ENCODE measurements at regions not wholly inside any gene's neighbourhood (a gene's known extent, or its start where the extent isn't known, plus 50 kb on each side); places are given as distances from the start of the nearest gene placed in this dataset.

- DNase-seq (ENCODE audit: low spot score): no peak
- no peak overlapping the region for H3K4me3 ChIP-seq
- TF ChIP-seq CTCF (IDR thresholded peaks at IDR 0.05): no peak
- TF ChIP-seq POLR2A (IDR thresholded peaks at IDR 0.05): no peak
- no peak for TF ChIP-seq POLR2AphosphoS5 (IDR thresholded peaks at IDR 0.05)
- H3K36me3 ChIP-seq: no peaks in the 10 kb centered on the region
- 55% methylated on average over 7 of the region's 7 CpGs for WGBS
- no peaks in the 10 kb centered on the region for H3K9me3 ChIP-seq
- H3K27ac ChIP-seq: no peak overlapping the region
- intact Hi-C loops (cut with DNase I): no loop called here
- H3K4me1 ChIP-seq (replicated peaks): no peaks in the 10 kb centered on the region
- H3K27me3 ChIP-seq (replicated peaks; ENCODE audit: insufficient read depth): no peaks in the 10 kb centered on the region
These were observed 129.5 kb upstream of the E2F8 start for GRCh38 chr11:19370100-19370861.

- no peak for TF ChIP-seq POLR2AphosphoS5 (IDR thresholded peaks at IDR 0.05)
- TF ChIP-seq CTCF (IDR thresholded peaks at IDR 0.05): no peak
- no peak for TF ChIP-seq POLR2A (IDR thresholded peaks at IDR 0.05)
- Histone ChIP-seq H3K36me3 (no peaks in the 10 kb centered on the region), H3K27me3 (replicated peaks; ENCODE audit: insufficient read depth) (no peaks in the 10 kb centered on the region), H3K4me1 (replicated peaks) (no peaks in the 10 kb centered on the region), H3K27ac (no peak overlapping the region), H3K4me3 (no peak overlapping the region), H3K9me3 (no peaks in the 10 kb centered on the region)
- WGBS: 70% methylated on average over 6 of the region's 6 CpGs
- no peak for DNase-seq (ENCODE audit: low spot score)
- intact Hi-C loops (cut with DNase I): no loop called here
These were observed 128.1 kb upstream of the E2F8 start for GRCh38 chr11:19368726-19369375.

GRCh38 chr11:19366992-19367709, 126.4 kb upstream of the E2F8 start:
- no peaks in the 10 kb centered on the region for H3K36me3 ChIP-seq
- no peak overlapping the region for H3K4me3 ChIP-seq
- peak overlapping the region in 1 of 2 donors; percentile 30 for H3K27ac ChIP-seq
- DNase-seq (ENCODE audit: low spot score): no peak
- intact Hi-C loops (cut with DNase I): no loop called here
- no peaks in the 10 kb centered on the region for H3K4me1 ChIP-seq (replicated peaks)
- TF ChIP-seq POLR2A (IDR thresholded peaks at IDR 0.05) (no peak), POLR2AphosphoS5 (IDR thresholded peaks at IDR 0.05) (no peak), CTCF (IDR thresholded peaks at IDR 0.05) (no peak)
- no peaks in the 10 kb centered on the region for H3K9me3 ChIP-seq
- WGBS: 54% methylated on average over 2 of the region's 2 CpGs
- H3K27me3 ChIP-seq (replicated peaks; ENCODE audit: insufficient read depth): no peaks in the 10 kb centered on the region

- no peaks in the 10 kb centered on the region for H3K9me3 ChIP-seq
- no peaks in the 10 kb centered on the region for H3K27me3 ChIP-seq (replicated peaks; ENCODE audit: insufficient read depth)
- no peaks in the 10 kb centered on the region for H3K4me1 ChIP-seq (replicated peaks)
- WGBS: 26% methylated on average over 1 of the region's 1 CpG
- peak; percentile 36 for TF ChIP-seq POLR2AphosphoS5 (IDR thresholded peaks at IDR 0.05)
- TF ChIP-seq CTCF (IDR thresholded peaks at IDR 0.05): no peak
- TF ChIP-seq POLR2A (IDR thresholded peaks at IDR 0.05): no peak
- DNase-seq (ENCODE audit: low spot score): no peak
- peak overlapping the region; percentile 13 to 14 for H3K27ac ChIP-seq
- intact Hi-C loops (cut with DNase I): no loop called here
- H3K36me3 ChIP-seq: no peaks in the 10 kb centered on the region
- H3K4me3 ChIP-seq: no peak overlapping the region
These were observed 125.1 kb upstream of the E2F8 start for GRCh38 chr11:19365743-19366410.

Data from prostate gland (tissue), 2 donors.